HepG2 (cell line): ENCODE measurements at regions not wholly inside any gene's neighbourhood (a gene's known extent, or its start where the extent isn't known, plus 50 kb on each side); places are given as distances from the start of the nearest gene placed in this dataset.

Source experiments
- ATAC-seq: fragments of 200-7000 bp; cut with Tn5 transposase; 3 replicates; pipeline ENCODE4 v1.9.1; 2020; ENCODE audit warnings: mild to moderate bottlenecking, moderate library complexity
- BruUV-seq: library from RNA; stranded (reverse); fragments of 400-500 nt; replicated peaks from 2 replicates; lab custom pipeline; 2021; lab: Mats Ljungman, UMichigan
- CTCF ChIA-PET: fragments of 300-600 bp; formaldehyde crosslinking; extraction: SDS; loops from one replicate; lab custom pipeline; 2021; ENCODE audit warnings: low total read pairs, inconsistent platforms, low intra/inter-chr PET ratio; lab: Yijun Ruan, JAX
- POLR2A ChIA-PET: fragments of 350-600 bp; sonication (Branson Sonifier 250); formaldehyde crosslinking; loops from one replicate; lab custom pipeline; 2020; ENCODE audit warnings: antibody characterized with exemption, inconsistent platforms; lab: Yijun Ruan, JAX
- DNase-seq: peaks from one replicate; pipeline ENCODE4 v3.0.0-alpha.2; 2015; ENCODE audit warnings: low spot score
- FAIRE-seq: peaks from 3 replicates; lab custom pipeline; 2011; peaks lifted over from hg19 to GRCh38; lab: Jason Lieb, UNC
- H2AFZ ChIP-seq: one replicate; pipeline ENCODE4 v1.6.1; 2011; ENCODE audit warnings: low read length, inconsistent platforms
- H3K27ac ChIP-seq: fragments of 300-600 bp; 3 replicates; pipeline ENCODE4 v1.8.0; 2011; ENCODE audit warnings: mixed run types, mild to moderate bottlenecking, mixed read lengths, low read length, inconsistent platforms; ENCODE audit not compliant: insufficient read depth; ENCODE audit errors: extremely low read length
- H3K27me3 ChIP-seq, 2 experiments: fragments of 200-600 bp in 1 of 2; 2 replicates in 1 of 2; 3 replicates in 1 of 2; pipeline versions ENCODE4 v1.6.0 to v1.8.0; 2011; ENCODE audit warnings: low read length in 2 of 2, mild to moderate bottlenecking in 2 of 2, moderate library complexity in 2 of 2, inconsistent platforms in 1 of 2; ENCODE audit not compliant: insufficient read depth in 2 of 2, control insufficient read depth in 1 of 2
- H3K36me3 ChIP-seq, 2 experiments: fragments of 200-600 bp in 1 of 2; replicated peaks in 1 of 2; 2 replicates in 1 of 2; 3 replicates in 1 of 2; pipeline versions ENCODE4 v1.5.1 to v1.8.0; 2011; ENCODE audit warnings: low read length in 2 of 2, inconsistent platforms in 1 of 2; ENCODE audit not compliant: insufficient read depth in 2 of 2, control insufficient read depth in 1 of 2
- H3K4me1 ChIP-seq: 2 replicates; pipeline ENCODE4 v1.5.1; 2012; ENCODE audit warnings: low read length, inconsistent platforms; ENCODE audit not compliant: insufficient read depth
- H3K4me2 ChIP-seq: 2 replicates; pipeline ENCODE4 v1.6.0; 2011; ENCODE audit warnings: low read depth, low read length, inconsistent platforms
- H3K4me3 ChIP-seq, 3 experiments: fragments of 200-600 bp in 1 of 3; sonication (generic), shearing (Covaris generic) in 1 of 3; replicated peaks in 1 of 3; 2 replicates each; pipeline ENCODE4 v1.5.1; 2011 to 2016; ENCODE audit warnings: low read length in 3 of 3, inconsistent platforms in 2 of 3, low read depth in 2 of 3, mild to moderate bottlenecking in 2 of 3, control low read depth in 1 of 3, mixed read lengths in 1 of 3; ENCODE audit not compliant: insufficient read depth in 1 of 3
- H3K79me2 ChIP-seq: one replicate; pipeline ENCODE4 v1.6.1; 2011; ENCODE audit warnings: low read length, inconsistent platforms; ENCODE audit not compliant: insufficient read depth
- H3K9ac ChIP-seq: 2 replicates; pipeline ENCODE4 v1.6.0; 2011; ENCODE audit warnings: mild to moderate bottlenecking, low read depth, low read length, inconsistent platforms; ENCODE audit not compliant: insufficient read depth
- H3K9me3 ChIP-seq: 2 replicates; pipeline ENCODE4 v1.5.1; 2012; ENCODE audit warnings: mild to moderate bottlenecking, low read length
- H4K20me1 ChIP-seq: 2 replicates; pipeline ENCODE4 v1.6.0; 2011; ENCODE audit warnings: inconsistent platforms, mild to moderate bottlenecking, low read length, moderate library complexity; ENCODE audit not compliant: insufficient read depth
- CEBPB ChIP-seq: IDR thresholded peaks from 2 replicates; pipeline ENCODE4 v1.6.1; 2011; ENCODE audit warnings: low read depth, low read length, improper control_type of control experiment, borderline replicate concordance
- ZBTB25 ChIP-seq: IDR thresholded peaks from 2 replicates; pipeline ENCODE4 v1.6.1; 2018; ENCODE audit warnings: missing genetic modification reagents
- ZBTB38 ChIP-seq: sonication (generic); formaldehyde crosslinking; IDR thresholded peaks from 2 replicates; pipeline ENCODE4 v1.5.1; 2020; ENCODE audit warnings: mild to moderate bottlenecking, missing genetic modification reagents
- ZNF234 ChIP-seq: sonication (generic); formaldehyde crosslinking; conservative IDR thresholded peaks from 2 replicates; pipeline ENCODE4 v1.5.1; 2020; ENCODE audit warnings: mild to moderate bottlenecking, missing genetic modification reagents
- ZNF557 ChIP-seq: sonication (generic); formaldehyde crosslinking; IDR thresholded peaks from 2 replicates; pipeline ENCODE4 v1.4.0; 2020; ENCODE audit warnings: missing genetic modification reagents
- ZNF629 ChIP-seq: sonication (generic); formaldehyde crosslinking; conservative IDR thresholded peaks from 2 replicates; pipeline ENCODE4 v1.5.0; 2020; ENCODE audit warnings: missing genetic modification reagents
- ZNF782 ChIP-seq: sonication (generic); formaldehyde crosslinking; IDR thresholded peaks from 2 replicates; pipeline ENCODE4 v1.4.0; 2020; ENCODE audit warnings: missing genetic modification reagents, mild to moderate bottlenecking, borderline replicate concordance
- WGBS: methylation state at CpG from one replicate; pipeline ENCODE4 v1.1.6; 2017; ENCODE audit warnings: low lambda C conversion rate; 5-methylcytosine and 5-hydroxymethylcytosine counted together
- in situ Hi-C: cut with HindIII; loops from 2 replicates; pipeline ENCODE4 v1.10.0; 2017; ENCODE audit warnings: low pct_unique_long_range_greater_than_20kb; ENCODE audit not compliant: extremely low pct_ligation_motif_present
- intact Hi-C: fragments of 100-400 bp; cut with micrococcal nuclease; formaldehyde crosslinking; loops from one replicate; pipeline ENCODE4 v1.10.0; 2022; ENCODE audit not compliant: unreplicated experiment
- TF ChIP-seq, protein P1 (sequence below): sonication (generic); formaldehyde crosslinking; IDR thresholded peaks from 2 replicates; pipeline ENCODE4 v1.4.0; 2020; ENCODE audit warnings: missing genetic modification reagents
- TF ChIP-seq, protein P2 (sequence below): sonication (generic); formaldehyde crosslinking; IDR thresholded peaks from 2 replicates; pipeline ENCODE4 v1.5.1; 2020; ENCODE audit warnings: mild to moderate bottlenecking, missing genetic modification reagents, moderate library complexity

- TF ChIP-seq ZBTB25 (CRISPR knock-in tag) = no peak
- no peak for TF ChIP-seq ZNF782 (CRISPR knock-in tag)
- TF ChIP-seq CEBPB = peak; percentile 81
- no peak for TF ChIP-seq ZNF557
- TF ChIP-seq, all 625 proteins: peak for 5
These were observed 103.2 kb upstream of the KIF26B start (continued) for GRCh38 chr1:245051349-245052221.

- Histone ChIP-seq H3K4me2 (peak overlapping the region; percentile 85), H4K20me1 (no peaks in the 10 kb centered on the region), H3K9me3 (no peaks in the 10 kb centered on the region), H3K79me2 (peaks cover 3% of the 10 kb centered on the region), H3K4me3 (no peak overlapping the region), H3K9ac (no peak overlapping the region), H3K36me3 (no peaks in the 10 kb centered on the region), H3K27me3 (no peaks in the 10 kb centered on the region), H2AFZ (no peak overlapping the region), H3K27ac (no peak overlapping the region), H3K4me1 (peaks cover 48% of the 10 kb centered on the region)
- CTCF ChIA-PET = no interaction called here
- FAIRE-seq = no peak
- TF ChIP-seq ZNF629 (CRISPR knock-in tag) (no peak), ZBTB38 (CRISPR knock-in tag) (peak; percentile 72), ZNF234 (no peak)
- TF ChIP-seq, protein P1, sequence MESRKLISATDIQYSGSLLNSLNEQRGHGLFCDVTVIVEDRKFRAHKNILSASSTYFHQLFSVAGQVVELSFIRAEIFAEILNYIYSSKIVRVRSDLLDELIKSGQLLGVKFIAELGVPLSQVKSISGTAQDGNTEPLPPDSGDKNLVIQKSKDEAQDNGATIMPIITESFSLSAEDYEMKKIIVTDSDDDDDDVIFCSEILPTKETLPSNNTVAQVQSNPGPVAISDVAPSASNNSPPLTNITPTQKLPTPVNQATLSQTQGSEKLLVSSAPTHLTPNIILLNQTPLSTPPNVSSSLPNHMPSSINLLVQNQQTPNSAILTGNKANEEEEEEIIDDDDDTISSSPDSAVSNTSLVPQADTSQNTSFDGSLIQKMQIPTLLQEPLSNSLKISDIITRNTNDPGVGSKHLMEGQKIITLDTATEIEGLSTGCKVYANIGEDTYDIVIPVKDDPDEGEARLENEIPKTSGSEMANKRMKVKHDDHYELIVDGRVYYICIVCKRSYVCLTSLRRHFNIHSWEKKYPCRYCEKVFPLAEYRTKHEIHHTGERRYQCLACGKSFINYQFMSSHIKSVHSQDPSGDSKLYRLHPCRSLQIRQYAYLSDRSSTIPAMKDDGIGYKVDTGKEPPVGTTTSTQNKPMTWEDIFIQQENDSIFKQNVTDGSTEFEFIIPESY = 0 out of 2 replicates have a peak, but pooled peaks have one; percentile 25
- TF ChIP-seq, protein P2, sequence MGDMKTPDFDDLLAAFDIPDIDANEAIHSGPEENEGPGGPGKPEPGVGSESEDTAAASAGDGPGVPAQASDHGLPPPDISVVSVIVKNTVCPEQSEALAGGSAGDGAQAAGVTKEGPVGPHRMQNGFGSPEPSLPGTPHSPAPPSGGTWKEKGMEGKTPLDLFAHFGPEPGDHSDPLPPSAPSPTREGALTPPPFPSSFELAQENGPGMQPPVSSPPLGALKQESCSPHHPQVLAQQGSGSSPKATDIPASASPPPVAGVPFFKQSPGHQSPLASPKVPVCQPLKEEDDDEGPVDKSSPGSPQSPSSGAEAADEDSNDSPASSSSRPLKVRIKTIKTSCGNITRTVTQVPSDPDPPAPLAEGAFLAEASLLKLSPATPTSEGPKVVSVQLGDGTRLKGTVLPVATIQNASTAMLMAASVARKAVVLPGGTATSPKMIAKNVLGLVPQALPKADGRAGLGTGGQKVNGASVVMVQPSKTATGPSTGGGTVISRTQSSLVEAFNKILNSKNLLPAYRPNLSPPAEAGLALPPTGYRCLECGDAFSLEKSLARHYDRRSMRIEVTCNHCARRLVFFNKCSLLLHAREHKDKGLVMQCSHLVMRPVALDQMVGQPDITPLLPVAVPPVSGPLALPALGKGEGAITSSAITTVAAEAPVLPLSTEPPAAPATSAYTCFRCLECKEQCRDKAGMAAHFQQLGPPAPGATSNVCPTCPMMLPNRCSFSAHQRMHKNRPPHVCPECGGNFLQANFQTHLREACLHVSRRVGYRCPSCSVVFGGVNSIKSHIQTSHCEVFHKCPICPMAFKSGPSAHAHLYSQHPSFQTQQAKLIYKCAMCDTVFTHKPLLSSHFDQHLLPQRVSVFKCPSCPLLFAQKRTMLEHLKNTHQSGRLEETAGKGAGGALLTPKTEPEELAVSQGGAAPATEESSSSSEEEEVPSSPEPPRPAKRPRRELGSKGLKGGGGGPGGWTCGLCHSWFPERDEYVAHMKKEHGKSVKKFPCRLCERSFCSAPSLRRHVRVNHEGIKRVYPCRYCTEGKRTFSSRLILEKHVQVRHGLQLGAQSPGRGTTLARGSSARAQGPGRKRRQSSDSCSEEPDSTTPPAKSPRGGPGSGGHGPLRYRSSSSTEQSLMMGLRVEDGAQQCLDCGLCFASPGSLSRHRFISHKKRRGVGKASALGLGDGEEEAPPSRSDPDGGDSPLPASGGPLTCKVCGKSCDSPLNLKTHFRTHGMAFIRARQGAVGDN (CRISPR knock-in tag) = 0 out of 2 replicates have a peak, but pooled peaks have one; percentile 15
- DNase-seq = no peak
- intact Hi-C loops (loop anchor here (5.0 kb wide), 1 partner anchor 394 kb away; the partner anchor contains the start of gene DESI2), in situ Hi-C loops (loop anchor here (25.0 kb wide), 1 partner anchor 434 kb away; no protein-coding TSS in a partner anchor)
- no peak for ATAC-seq
- POLR2A ChIA-PET = no interaction called here
- WGBS = 87% methylated on average over 11 of the region's 11 CpGs
- BruUV-seq = no TSS peak
These were observed 108.0 kb upstream of the KIF26B start for GRCh38 chr1:245046769-245047168.
